HG02571 (cell line): ENCODE measurements at regions not wholly inside any gene's neighbourhood (a gene's known extent, or its start where the extent isn't known, plus 50 kb on each side); places are given as distances from the start of the nearest gene placed in this dataset.

Source experiments
- ATAC-seq: cut with Tn5 transposase; IDR thresholded peaks from one replicate; pipeline ENCODE4 v1.9.1; 2021; ENCODE audit warnings: mild to moderate bottlenecking, moderate library complexity; ENCODE audit not compliant: unreplicated experiment

DNA sequence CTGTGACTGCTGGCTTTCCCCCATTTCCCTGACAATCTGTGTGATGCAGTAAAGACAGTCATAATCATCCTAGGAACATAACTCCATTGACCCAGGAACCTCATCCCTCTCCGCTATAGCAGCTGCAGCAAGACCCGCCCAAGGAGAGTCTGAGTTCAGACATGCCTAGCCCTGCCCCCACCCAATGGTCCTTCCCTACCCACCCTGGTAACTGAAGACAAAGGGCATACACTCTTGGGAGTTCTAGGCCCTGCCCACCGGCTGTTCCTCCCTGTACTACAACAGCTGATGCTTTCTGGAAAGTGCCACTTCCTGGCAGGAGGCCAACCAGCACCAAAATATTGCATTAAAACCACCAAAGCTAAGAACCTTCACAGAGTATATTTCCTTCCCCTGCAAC is 1035.6 kb downstream of the C4orf33 start:
- ATAC-seq = no peak

DNA sequence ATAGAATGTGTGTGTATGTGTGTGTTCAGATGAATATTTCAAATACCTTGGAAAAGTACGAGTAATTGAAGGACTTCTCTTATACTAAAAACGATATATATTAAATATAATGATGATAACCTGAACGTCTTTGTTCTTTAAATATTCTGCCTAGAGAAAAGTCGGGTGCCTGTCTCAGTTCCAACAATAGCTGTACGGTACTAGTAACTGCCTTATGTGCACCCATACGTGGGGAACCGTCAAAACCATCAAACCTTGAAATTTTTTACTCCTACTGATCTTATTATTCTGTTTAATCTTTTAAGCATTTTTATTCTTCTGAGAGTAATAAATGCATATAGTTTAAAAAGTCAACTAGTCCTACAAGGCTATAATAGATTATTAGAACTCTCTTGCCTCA is 1045.7 kb downstream of the C4orf33 start:
- ATAC-seq = no peak

DNA sequence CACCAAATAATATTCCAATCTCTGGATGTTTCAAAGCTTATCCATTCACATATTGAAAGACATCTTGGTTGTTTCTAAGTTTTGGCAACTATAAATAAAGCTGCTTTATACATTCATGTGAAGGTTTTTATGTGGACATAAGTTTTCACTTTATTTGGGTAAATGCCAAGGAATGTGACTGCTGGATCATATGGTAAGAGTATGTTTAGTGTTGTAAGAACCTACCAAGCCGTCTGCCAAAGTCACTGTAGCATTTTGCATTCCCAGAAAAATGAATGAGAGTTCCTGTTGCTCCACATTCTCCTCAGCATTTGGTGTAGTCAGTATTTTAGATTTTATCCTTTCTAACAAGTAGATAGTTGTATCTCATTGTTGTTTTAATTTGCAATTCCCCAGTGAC is 1047.7 kb downstream of the C4orf33 start:
- no peak for ATAC-seq

DNA sequence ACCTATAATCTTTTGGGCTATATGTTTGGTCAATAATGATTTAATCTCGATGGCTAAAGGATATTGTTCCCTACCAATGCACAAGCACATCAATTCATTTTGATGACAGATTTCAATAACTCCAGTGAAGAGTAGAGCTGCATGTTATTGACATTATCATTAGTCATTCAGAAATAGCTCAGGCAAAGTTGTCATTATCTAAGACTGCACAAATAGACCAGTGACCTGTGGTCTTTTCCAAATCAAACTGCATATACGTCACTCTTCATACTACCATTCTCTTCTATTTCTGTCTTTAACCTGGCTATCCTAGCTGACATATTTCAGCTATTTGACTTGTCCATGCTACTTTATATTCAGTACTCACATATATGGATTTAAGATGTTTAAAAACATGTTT is 1050.8 kb downstream of the C4orf33 start:
- no peak for ATAC-seq

DNA sequence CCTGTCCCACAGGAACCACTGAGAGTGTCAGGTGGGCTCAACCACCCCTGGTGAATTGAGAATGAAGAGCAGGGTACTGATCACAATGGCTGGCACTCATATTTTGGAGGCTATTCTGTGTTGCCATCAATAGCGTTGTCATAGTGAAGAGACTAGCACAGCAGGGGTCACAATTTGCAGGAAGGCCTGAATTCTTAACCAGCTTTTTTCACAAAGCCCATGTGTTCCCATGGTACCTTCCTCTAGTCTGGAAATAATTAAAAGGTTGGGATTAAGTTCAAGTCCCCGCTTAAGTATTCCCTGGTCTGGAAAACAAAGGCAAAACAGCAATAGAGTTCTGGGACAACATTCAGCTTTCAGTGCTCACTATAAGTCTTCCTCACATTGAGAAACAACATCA is 1051.7 kb downstream of the C4orf33 start:
- ATAC-seq = no peak

DNA sequence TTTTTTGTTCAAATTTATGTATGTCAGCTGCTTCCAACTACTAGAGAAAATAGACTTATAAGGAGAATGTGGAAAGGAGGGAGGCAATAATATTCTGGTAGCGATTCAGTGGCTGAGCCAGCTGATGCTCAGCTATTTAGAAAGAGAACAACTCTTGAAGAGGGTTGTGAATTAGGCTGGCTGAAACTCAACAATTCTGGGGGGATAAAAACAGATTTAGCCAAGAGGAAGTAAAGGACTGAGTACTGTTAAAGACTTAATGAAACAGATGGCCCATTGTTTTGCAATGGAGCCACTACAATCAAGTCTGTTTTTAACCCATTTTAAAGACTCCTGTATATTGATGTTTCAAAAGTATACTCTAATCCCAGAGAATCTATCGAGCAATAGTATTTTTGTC is 1058.9 kb downstream of the C4orf33 start:
- ATAC-seq = no peak

DNA sequence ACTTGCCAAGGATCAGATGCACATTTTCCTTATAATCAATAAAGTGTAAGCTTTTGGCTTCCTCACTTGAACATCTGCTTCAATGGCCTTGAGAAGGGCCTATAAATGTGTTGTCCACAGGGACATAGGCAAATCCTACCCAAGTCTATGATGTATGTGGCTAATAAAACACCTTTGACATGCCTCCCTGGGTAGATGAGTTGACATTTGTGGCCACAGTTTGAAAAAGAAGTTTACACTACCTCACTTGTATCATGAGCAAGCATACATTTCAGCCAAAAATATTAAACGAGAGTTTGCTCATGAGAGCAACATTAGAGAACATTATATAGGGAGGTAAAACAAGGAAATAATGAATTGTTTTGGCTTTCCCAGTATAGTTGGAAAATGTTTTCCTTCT is 1067.7 kb downstream of the C4orf33 start:
- no peak for ATAC-seq

DNA sequence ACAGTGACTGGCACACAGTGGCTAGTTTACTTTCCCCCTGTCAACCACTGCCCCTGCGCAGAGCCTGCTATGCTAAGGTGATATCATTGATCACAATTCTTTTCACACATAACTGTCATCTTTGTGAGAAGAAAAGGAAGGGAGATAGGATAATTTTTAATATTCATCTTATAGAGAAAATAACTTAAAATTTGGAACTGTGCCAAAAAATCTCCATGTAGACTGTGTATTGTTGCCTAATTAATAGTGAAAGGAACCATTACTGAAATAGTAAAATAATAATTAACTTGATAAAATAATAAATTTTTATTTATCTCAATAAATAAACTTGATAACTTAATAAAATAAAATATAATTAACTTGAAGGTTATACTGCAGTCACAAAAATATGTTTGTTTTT is 1069.4 kb downstream of the C4orf33 start:
- no peak for ATAC-seq

DNA sequence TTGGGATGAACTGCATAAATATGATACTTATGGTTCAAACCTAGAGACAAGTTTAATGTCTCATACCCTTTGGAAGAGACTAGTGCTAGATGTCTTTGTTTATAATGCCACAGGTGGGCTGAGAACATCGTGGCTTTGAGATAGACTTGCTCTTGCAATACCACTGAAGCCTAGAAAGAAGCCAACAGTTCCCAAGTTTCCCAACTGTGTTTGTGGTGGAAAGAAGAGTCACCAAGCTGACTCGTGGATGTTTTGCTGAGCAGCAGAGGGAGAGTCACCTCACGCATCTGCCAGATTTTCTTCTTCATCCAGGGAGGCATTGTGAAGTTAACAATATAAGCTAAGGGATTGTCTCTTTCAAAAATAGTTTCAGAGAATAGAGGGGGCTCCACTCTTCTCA is 1076.2 kb downstream of the C4orf33 start:
- ATAC-seq = no peak

DNA sequence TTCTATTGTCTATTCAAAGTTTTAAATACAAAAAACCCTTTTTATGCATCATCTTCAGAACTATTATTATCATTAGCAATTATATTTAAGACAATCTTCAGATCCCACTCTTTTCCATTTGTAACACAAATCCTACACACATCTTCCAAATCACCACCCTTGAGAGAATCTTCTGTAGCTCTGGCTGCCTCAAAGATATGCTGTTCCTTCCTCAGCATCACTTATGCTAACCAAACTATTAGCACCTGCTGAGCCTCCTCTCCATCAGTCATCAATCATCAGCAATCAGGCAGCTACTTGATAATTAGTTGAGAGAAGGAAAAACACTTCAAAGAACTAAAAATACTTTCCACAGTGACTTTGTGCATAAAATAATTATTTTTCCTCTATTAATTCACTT is 1082.2 kb downstream of the C4orf33 start:
- no peak for ATAC-seq

DNA sequence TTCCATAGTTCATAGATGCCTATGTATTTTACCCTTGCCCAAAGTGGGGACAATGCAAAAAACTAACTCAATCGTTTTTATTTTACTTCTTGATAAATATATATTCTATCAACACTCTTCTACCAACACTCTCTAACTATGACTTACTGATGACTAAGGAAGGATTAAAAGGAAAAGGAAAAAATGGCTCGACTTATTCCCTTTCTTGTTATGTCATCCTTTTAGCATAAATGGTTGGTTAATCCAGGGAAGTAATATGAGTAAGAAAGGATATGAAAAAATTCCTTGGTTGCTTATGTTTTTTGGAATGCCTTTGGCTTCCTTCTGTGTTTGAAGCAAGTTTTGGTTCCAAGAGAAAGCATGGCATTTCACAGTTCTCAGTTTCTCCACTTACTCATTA is 1087.1 kb downstream of the C4orf33 start:
- no peak for ATAC-seq

DNA sequence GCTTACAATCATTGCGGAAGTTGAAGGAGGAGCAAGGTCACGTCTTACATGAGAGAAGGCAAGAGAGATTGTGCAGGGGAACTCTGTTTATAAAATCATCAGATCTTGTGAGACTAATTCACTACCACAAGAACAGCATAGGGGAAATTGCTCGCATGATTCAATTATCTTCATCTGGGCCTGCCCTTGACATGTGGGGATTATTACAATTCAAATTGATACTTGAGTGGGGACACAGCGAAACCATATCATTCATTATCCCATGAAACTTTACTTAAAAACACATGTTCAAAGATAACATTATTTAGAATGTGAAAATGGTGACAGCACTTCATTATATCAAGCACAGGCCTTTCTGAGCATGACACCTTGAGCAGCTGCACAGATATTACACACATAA is 1087.8 kb downstream of the C4orf33 start:
- ATAC-seq = no peak

DNA sequence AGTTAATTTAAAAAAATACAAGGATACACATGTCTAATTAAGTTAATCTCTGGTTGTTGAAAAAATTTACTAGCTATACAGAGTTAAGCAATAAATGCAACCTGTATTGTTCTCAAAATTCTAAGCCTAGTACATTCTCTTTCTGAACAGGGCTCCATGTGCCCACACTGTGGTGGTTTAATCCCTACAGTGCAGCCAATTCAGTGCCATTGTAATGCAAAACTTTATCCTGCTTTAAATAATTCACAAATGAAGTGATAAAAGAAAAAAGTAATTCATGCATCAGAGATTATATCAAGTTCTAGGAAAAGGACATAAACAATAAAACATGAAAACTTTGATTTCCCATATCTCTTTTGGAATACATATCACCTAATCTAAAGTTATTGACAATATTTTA is 1089.2 kb downstream of the C4orf33 start:
- ATAC-seq = no peak

DNA sequence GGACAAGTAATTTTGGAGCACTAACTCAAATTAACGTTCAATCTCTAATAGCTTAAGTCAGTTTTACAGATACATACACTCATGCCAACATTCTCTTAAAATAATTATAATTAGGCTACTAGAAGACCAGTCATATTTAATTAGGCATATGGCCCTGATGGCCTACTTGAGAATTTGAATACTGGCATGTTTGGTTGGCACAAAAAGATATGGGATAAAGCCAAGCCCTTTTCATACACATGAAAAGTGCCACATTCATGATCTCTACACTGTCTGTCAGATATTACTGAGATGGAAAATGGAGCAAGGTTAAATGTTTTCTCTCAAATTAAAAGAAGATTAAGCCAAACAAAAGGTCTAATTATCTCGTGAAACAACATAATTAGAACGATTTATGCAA is 1091.0 kb downstream of the C4orf33 start:
- no peak for ATAC-seq

DNA sequence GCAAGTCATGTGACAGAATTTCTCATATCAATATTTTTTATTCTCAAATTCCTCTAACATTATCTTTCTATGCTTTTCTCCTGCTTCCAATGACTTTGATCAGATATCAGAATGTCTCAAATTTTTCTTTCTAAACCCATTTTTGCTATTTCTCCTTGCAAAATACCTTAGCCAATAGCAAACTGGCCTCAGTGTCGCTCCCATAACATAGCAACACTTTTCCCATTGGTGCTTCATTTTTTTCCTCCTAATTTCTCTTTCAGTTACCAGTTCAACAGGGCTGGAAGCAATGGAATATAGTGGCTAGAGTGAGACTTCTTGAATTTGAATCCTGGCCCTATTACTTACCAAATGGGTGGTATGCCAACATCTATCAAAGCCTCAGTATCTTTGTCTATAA is 1091.6 kb downstream of the C4orf33 start:
- no peak for ATAC-seq

DNA sequence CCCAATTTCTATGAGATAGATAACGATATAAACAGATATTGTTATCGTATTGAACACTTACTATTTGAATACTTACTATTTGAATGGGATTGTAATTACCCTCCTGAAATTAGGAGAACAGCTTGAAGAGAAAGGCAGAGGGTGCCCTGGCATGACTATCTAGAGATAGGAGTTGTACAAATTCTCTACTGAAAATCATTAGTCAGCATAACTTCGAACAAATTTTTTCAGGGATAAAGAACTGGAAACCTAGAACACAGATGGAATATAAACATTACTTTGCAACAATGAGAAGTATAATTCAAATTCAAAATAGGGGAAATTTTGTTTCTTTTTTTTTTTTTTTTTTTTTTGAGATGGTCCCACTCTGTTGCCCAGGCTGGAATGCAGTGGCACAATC is 1096.8 kb downstream of the C4orf33 start:
- no peak for ATAC-seq

DNA sequence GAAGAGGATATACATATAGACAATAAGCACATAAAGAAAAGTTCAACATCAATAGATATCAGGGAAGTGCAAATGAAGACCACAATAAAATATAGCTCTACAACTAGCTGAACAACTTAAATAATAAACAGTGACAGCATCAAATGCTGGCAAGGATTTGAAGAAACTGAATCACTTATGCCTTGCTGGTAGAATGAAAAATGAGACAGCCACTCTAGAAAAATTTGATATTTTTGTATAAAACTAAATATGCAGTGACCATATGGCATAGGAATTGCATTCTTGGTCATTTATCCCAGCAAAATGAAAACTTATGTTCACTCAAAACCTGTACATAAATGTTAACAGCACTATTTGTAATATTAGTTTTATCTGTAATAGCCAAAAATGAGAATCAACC is 1102.0 kb downstream of the C4orf33 start:
- ATAC-seq = no peak

DNA sequence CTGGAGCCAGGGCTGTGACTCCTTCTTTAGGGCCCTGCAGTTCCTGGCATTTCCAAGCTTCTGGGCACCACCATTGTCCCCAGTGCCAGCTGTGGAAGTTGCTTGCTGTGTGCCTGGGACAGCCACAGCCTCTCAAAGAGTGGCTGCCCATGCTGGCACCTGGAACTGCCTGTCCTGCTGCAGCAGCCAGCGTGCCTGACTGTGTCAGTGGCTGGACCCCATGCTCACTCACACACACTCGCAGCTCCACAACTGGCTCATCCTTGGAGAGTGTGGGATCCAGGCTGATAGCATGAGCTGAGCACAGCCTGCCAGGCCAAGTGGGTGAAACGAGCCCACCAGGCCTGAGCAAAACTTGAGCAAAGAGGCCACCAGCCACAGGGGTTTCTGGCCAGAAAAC is 1107.6 kb downstream of the C4orf33 start:
- ATAC-seq = no peak

DNA sequence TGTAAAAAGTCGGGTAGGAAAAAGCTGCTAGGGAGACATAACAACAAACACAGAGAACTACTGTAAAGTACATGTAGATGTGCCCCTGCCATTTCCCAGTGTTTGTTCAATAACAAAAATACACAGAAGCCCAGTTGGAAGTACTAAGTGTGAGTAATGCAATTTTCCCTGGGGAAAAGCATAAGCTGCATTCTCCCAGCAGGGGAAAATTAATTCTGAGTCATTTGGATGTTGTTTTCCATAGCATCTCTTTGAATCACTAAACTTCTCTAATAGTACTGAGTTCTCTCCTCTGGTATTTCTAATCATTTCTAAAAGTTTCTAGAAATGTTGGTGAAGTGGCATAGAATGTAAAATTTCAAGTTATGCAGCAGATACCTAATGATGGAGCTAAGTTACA is 1114.9 kb downstream of the C4orf33 start:
- ATAC-seq = no peak

DNA sequence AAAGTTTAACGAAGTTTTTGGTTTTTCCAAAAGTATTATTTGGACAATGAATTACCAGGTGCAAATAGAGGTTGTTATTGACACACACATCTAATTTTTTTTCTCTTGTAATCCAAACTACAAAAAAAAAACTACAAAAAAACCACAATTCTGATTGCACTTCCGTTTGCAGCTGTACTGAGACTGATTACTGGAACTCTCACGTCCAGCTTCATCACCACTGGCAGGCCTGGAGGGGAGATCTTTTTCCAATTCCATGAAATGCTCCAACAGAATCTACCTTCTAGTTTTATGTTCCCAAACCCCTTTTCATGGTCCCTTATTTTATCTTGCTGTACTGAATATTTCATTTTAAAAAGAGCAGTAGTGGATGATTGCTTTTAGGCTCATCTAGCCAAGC is 1118.3 kb downstream of the C4orf33 start:
- ATAC-seq = no peak

DNA sequence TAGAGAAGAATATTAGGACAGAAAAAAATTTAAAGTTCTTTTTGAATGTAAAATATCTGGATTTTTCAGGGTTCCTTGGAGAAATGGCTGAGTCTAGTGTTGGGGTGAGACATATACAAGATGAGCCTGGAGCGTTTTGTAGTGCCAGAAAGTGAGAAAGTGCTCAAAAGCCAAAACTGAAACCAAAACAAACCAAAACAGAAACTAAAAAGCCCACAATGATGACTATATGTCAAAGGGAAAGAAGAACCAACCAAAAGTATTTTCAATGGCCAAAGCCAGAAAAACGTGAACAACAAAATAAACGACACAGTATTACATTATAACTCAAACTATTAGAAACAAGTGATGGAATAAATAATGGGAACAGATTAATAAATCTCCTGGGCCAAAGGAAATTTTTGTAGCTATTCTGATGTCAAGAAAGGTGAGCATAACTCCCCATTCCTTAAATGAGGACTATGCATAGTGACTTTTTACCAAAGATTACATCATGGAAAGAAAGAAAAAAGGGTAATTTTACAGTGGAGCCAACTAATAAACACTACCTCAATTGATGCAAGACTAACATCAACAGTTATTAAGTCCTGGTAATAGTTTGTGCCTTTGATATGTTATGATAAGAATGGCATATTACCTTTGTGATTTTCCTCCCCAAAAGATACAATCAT is 1137.6 kb downstream of the C4orf33 start:
- ATAC-seq = peak; percentile 100

DNA sequence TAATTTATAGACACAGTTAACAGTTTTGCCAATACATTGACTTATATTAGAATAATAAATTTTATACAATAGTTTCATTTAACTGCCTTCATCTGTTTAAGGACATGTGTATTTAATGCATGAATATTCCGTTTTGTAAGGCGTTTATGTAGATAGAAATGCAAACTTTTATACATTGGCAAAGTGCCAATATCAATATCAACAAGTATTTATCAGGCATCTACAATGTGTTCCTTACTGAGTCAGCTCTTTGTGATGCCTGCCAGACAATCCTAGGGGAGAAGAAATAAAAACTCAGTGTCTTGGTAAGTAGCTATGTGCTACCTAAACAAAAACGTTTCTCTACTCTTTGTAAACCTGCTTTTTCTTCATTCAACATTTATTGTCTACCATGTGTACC is 1142.2 kb downstream of the C4orf33 start:
- ATAC-seq = no peak

DNA sequence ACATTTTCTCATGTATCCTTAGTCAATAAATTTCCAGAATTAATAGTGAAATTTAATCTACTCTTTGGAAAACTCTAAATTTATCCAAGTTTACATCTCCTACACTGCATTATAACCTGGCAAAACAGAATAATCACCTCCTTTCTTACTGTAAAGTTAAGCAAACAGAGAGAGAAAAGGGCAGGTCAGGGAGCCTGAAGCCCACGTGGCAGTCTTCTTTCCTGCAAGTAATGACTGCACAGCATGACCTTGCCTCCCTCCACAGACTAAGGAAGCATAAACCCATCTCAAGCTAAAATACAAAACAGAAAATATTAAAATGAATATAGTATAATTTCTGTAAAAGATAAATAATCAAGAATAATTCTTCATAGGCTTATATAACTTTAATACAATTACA is 1153.0 kb downstream of the C4orf33 start:
- ATAC-seq = no peak

DNA sequence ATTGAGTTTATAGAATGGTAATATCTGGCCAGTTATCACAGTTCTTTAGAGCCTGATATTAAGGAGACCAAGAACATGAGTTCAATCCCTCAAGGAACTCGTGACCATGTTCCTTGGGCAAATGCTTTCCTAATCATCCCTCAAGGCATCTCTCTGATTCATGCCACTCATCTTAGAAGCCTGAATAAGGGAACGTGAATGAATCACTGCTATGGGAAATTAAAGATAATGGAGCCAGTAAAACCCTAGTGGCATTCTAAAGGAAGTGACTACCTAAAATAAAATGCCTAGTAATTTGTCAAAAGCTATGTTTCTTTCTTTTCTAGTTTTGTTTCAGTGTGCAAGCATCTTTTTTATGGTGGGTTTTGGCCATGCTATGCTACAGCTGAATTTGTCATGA is 1161.3 kb downstream of the C4orf33 start:
- ATAC-seq = no peak
